ENCODE measurements at regions not wholly inside any gene's neighbourhood (a gene's known extent, or its start where the extent isn't known, plus 50 kb on each side); places are given as distances from the start of the nearest gene placed in this dataset.

- TF ChIP-seq CTCF (IDR thresholded peaks at IDR 0.05; ENCODE audit: insufficient read depth, low read length), result no peak
- TF ChIP-seq POLR2AphosphoS5 (IDR thresholded peaks at IDR 0.05; ENCODE audit: low read depth), result no peak
Measured at GRCh38 chr5:153122403-153122802, 368.1 kb upstream of the GRIA1 start.
